ENCODE measurements at regions not wholly inside any gene's neighbourhood (a gene's known extent, or its start where the extent isn't known, plus 50 kb on each side); places are given as distances from the start of the nearest gene placed in this dataset.

- TF ChIP-seq CTCF (IDR thresholded peaks at IDR 0.05; ENCODE audit: borderline replicate concordance, extremely low read depth, insufficient read depth) = no peak
- no peaks in the 10 kb centered on the region for H3K4me1 ChIP-seq (ENCODE audit: control insufficient read depth in 2 of 3, insufficient read depth in 2 of 3, low read depth in 1 of 3, low read length in 3 of 3)
- intact Hi-C loops (cut with DNase I) = no loop called here
- H3K4me3 ChIP-seq (ENCODE audit: low read length in 3 of 3) = no peak overlapping the region
- no peaks in the 10 kb centered on the region for H3K36me3 ChIP-seq (ENCODE audit: control insufficient read depth in 2 of 3, insufficient read depth in 3 of 3, low read length in 3 of 3)
- H3K9ac ChIP-seq (ENCODE audit: low read length in 3 of 3) = no peak overlapping the region
- no peaks in the 10 kb centered on the region for H3K9me3 ChIP-seq (ENCODE audit: control insufficient read depth in 2 of 3, insufficient read depth in 1 of 3, low read length in 3 of 3)
- H3K27me3 ChIP-seq (ENCODE audit: control insufficient read depth, insufficient read depth, low read length) = no peaks in the 10 kb centered on the region
- no peak overlapping the region for H3K27ac ChIP-seq (ENCODE audit: low read depth in 2 of 2, low read length in 2 of 2)
- DNase-seq (no peak), FAIRE-seq (no peak)
These were observed 922.0 kb upstream of the SORCS1 start for GRCh38 chr10:108086502-108086901.

- intact Hi-C loops (cut with DNase I) = no loop called here
- no peaks in the 10 kb centered on the region for H3K36me3 ChIP-seq (ENCODE audit: control insufficient read depth in 2 of 3, insufficient read depth in 3 of 3, low read length in 3 of 3)
- H3K4me1 ChIP-seq (ENCODE audit: control insufficient read depth in 2 of 3, insufficient read depth in 2 of 3, low read depth in 1 of 3, low read length in 3 of 3) = no peaks in the 10 kb centered on the region
- no peak overlapping the region for H3K9ac ChIP-seq (ENCODE audit: low read length in 3 of 3)
- no peaks in the 10 kb centered on the region for H3K27me3 ChIP-seq (ENCODE audit: control insufficient read depth, insufficient read depth, low read length)
- no peak overlapping the region for H3K4me3 ChIP-seq (ENCODE audit: low read length in 3 of 3)
- H3K27ac ChIP-seq (ENCODE audit: low read depth in 2 of 2, low read length in 2 of 2) = no peak overlapping the region
- TF ChIP-seq CTCF (IDR thresholded peaks at IDR 0.05; ENCODE audit: borderline replicate concordance, extremely low read depth, insufficient read depth) = no peak
- no peaks in the 10 kb centered on the region for H3K9me3 ChIP-seq (ENCODE audit: control insufficient read depth in 2 of 3, insufficient read depth in 1 of 3, low read length in 3 of 3)
- FAIRE-seq (no peak), DNase-seq (no peak)
These were observed 918.1 kb upstream of the SORCS1 start for GRCh38 chr10:108082596-108082995.

- DNase-seq = no peak
- FAIRE-seq = no peak
These were observed 913.8 kb upstream of the SORCS1 start for GRCh38 chr10:108078263-108078662.

More at GRCh38 chr10:108078263-108078662, 913.8 kb upstream of the SORCS1 start:
- no peak overlapping the region for H3K4me3 ChIP-seq (ENCODE audit: low read length in 3 of 3)
- H3K36me3 ChIP-seq (ENCODE audit: control insufficient read depth in 2 of 3, insufficient read depth in 3 of 3, low read length in 3 of 3) = no peaks in the 10 kb centered on the region
- intact Hi-C loops (cut with DNase I) = no loop called here
- H3K9me3 ChIP-seq (ENCODE audit: control insufficient read depth in 2 of 3, insufficient read depth in 1 of 3, low read length in 3 of 3) = no peaks in the 10 kb centered on the region
- no peaks in the 10 kb centered on the region for H3K4me1 ChIP-seq (ENCODE audit: control insufficient read depth in 2 of 3, insufficient read depth in 2 of 3, low read depth in 1 of 3, low read length in 3 of 3)
- TF ChIP-seq CTCF (IDR thresholded peaks at IDR 0.05; ENCODE audit: borderline replicate concordance, extremely low read depth, insufficient read depth) = no peak
- H3K9ac ChIP-seq (ENCODE audit: low read length in 3 of 3) = no peak overlapping the region
- H3K27ac ChIP-seq (ENCODE audit: low read depth in 2 of 2, low read length in 2 of 2) = no peak overlapping the region
- H3K27me3 ChIP-seq (ENCODE audit: control insufficient read depth, insufficient read depth, low read length) = no peaks in the 10 kb centered on the region

All from kidney (tissue), 13 donors.